SHP77 treated with DMSO at 0.1 percent for 48 hours (cell line): ENCODE measurements at regions not wholly inside any gene's neighbourhood (a gene's known extent, or its start where the extent isn't known, plus 50 kb on each side); places are given as distances from the start of the nearest gene placed in this dataset.
A peak's percentile ranks its signal among the peaks of the same experiment; 100 is the strongest.

Experiments
- DNase-seq: peaks from one replicate; lab custom pipeline; 2025; lab: John Stamatoyannopoulos, UW

GRCh38 chr16:26295625-26296304 lies 604.0 kb downstream of the HS3ST4 start:
- no peak for DNase-seq

- no peak for DNase-seq
These were observed 609.8 kb downstream of the HS3ST4 start for GRCh38 chr16:26301516-26301915.

GRCh38 chr16:26316683-26317464 lies 625.1 kb downstream of the HS3ST4 start:
- DNase-seq, result no peak

- peak; percentile 73 for DNase-seq
These were observed 626.1 kb downstream of the HS3ST4 start for GRCh38 chr16:26317885-26318284.

- DNase-seq, result no peak
These were observed 638.9 kb downstream of the HS3ST4 start for GRCh38 chr16:26330654-26331053.

- no peak for DNase-seq
These were observed 642.7 kb downstream of the HS3ST4 start for GRCh38 chr16:26334218-26335111.

GRCh38 chr16:26335236-26335853 lies 643.6 kb downstream of the HS3ST4 start:
- DNase-seq, result no peak

GRCh38 chr16:26342621-26343020 lies 650.9 kb downstream of the HS3ST4 start:
- no peak for DNase-seq

- DNase-seq, result no peak
These were observed 652.5 kb downstream of the HS3ST4 start for GRCh38 chr16:26344240-26344776.

- DNase-seq, result no peak
These were observed 653.2 kb downstream of the HS3ST4 start for GRCh38 chr16:26344976-26345375.

- no peak for DNase-seq
These were observed 654.2 kb downstream of the HS3ST4 start for GRCh38 chr16:26345966-26346365.

GRCh38 chr16:26348095-26348494 lies 656.3 kb downstream of the HS3ST4 start:
- no peak for DNase-seq

- no peak for DNase-seq
These were observed 669.1 kb downstream of the HS3ST4 start for GRCh38 chr16:26360867-26361266.

GRCh38 chr16:26363581-26363980 lies 671.8 kb downstream of the HS3ST4 start:
- no peak for DNase-seq

- DNase-seq, result peak; percentile 92
These were observed 673.6 kb downstream of the HS3ST4 start for GRCh38 chr16:26365161-26365940.

- no peak for DNase-seq
These were observed 679.6 kb downstream of the HS3ST4 start for GRCh38 chr16:26371349-26371869.

- no peak for DNase-seq
These were observed 682.6 kb downstream of the HS3ST4 start for GRCh38 chr16:26374279-26374925.

GRCh38 chr16:26382586-26382985 lies 684.1 kb upstream of the C16orf82 start:
- no peak for DNase-seq

GRCh38 chr16:26386096-26386495 lies 680.6 kb upstream of the C16orf82 start:
- peak; percentile 55 for DNase-seq

- no peak for DNase-seq
These were observed 674.9 kb upstream of the C16orf82 start for GRCh38 chr16:26391833-26392232.
